K562 (cell line): ENCODE measurements at regions not wholly inside any gene's neighbourhood (a gene's known extent, or its start where the extent isn't known, plus 50 kb on each side); places are given as distances from the start of the nearest gene placed in this dataset.

Experiments used
- BRF1 ChIP-seq: IDR thresholded peaks from 3 replicates; pipeline ENCODE4 v1.6.1; 2011; ENCODE audit warnings: borderline replicate concordance, mild to moderate bottlenecking; ENCODE audit not compliant: insufficient read length; ENCODE audit errors: extremely low read depth
- CBX8 ChIP-seq: fragments of 200-600 bp; sonication (generic); IDR thresholded peaks from 2 replicates; pipeline ENCODE4 v1.6.1; 2012; ENCODE audit warnings: borderline replicate concordance, mixed run types, low read depth, mild to moderate bottlenecking, moderate library complexity, mixed read lengths, low read length, control low read depth, inconsistent platforms; ENCODE audit not compliant: poor library complexity, severe bottlenecking; ENCODE audit errors: extremely low read depth
- CXXC5 ChIP-seq: fragments of 250-450 bp; sonication (Bioruptor Pico); IDR thresholded peaks from 2 replicates; pipeline ENCODE4 v1.8.0; 2022; ENCODE audit warnings: inconsistent platforms, mild to moderate bottlenecking, moderate library complexity
- FOXM1 ChIP-seq, 2 experiments: fragments of 450-650 bp in 1 of 2; sonication (generic) in 1 of 2; formaldehyde crosslinking in 1 of 2; IDR thresholded peaks; 2 replicates each; pipeline versions ENCODE4 v1.6.1 to v1.9.0; 2017 to 2022; ENCODE audit warnings: low read depth in 2 of 2, mild to moderate bottlenecking in 2 of 2, missing genetic modification reagents in 1 of 2, moderate library complexity in 1 of 2
- HDAC1 ChIP-seq, 2 experiments: fragments of 450-650 bp; IDR thresholded peaks; 2 replicates each; pipeline ENCODE4 v1.6.1; 2016 to 2017; ENCODE audit warnings: inconsistent platforms in 1 of 2, mild to moderate bottlenecking in 1 of 2, moderate library complexity in 1 of 2
- JUNB ChIP-seq: fragments of 450-650 bp; formaldehyde crosslinking; conservative IDR thresholded peaks from 2 replicates; pipeline ENCODE4 v1.4.0; 2020; ENCODE audit warnings: mild to moderate bottlenecking
- MTA1 ChIP-seq: fragments of 450-650 bp; IDR thresholded peaks from 2 replicates; pipeline ENCODE4 v1.6.1; 2017; ENCODE audit warnings: borderline replicate concordance
- NFE2 ChIP-seq: IDR thresholded peaks from 2 replicates; pipeline ENCODE4 v1.6.1; 2014; ENCODE audit warnings: antibody characterized with exemption, low read depth
- NFE2L1 ChIP-seq: fragments of 450-650 bp; IDR thresholded peaks from 2 replicates; pipeline ENCODE4 v1.6.1; 2016; ENCODE audit warnings: missing genetic modification characterization, low read depth, mild to moderate bottlenecking, missing compliant biosample characterization, moderate library complexity, borderline replicate concordance
- PCBP1 ChIP-seq: fragments of 200-400 bp; formaldehyde crosslinking; IDR thresholded peaks from 2 replicates; pipeline ENCODE4 v1.6.1; 2018; ENCODE audit warnings: mild to moderate bottlenecking, low read depth, low read length; ENCODE audit not compliant: poor library complexity, severe bottlenecking
- PTTG1 ChIP-seq: fragments of 450-650 bp; IDR thresholded peaks from 2 replicates; pipeline ENCODE4 v1.6.1; 2016; ENCODE audit warnings: low read depth, mild to moderate bottlenecking, missing genetic modification characterization, missing compliant biosample characterization
- RB1 ChIP-seq: fragments of 450-650 bp; IDR thresholded peaks from 2 replicates; pipeline ENCODE4 v1.6.1; 2017; ENCODE audit warnings: low read depth, mild to moderate bottlenecking
- SMARCE1 ChIP-seq: fragments of 450-650 bp; IDR thresholded peaks from 2 replicates; pipeline ENCODE4 v1.7.1; 2016; ENCODE audit warnings: mild to moderate bottlenecking
- SREBF2 ChIP-seq: sonication (generic); formaldehyde crosslinking; IDR thresholded peaks from 2 replicates; pipeline ENCODE4 v1.4.0; 2020; ENCODE audit warnings: mild to moderate bottlenecking, missing genetic modification reagents
- STAT5A ChIP-seq: IDR thresholded peaks from 2 replicates; pipeline ENCODE4 v1.6.1; 2012; ENCODE audit warnings: low read length, inconsistent platforms, borderline replicate concordance
- TSC22D4 ChIP-seq: fragments of 450-650 bp; IDR thresholded peaks from 2 replicates; pipeline ENCODE4 v1.6.1; 2016; ENCODE audit warnings: missing genetic modification characterization, missing biosample characterization, control low read depth
- YY1 ChIP-seq, 3 experiments: IDR thresholded peaks; 2 replicates each; pipeline ENCODE4 v1.6.1; 2011; ENCODE audit warnings: low read length in 2 of 3, mild to moderate bottlenecking in 2 of 3, moderate library complexity in 2 of 3, borderline replicate concordance in 1 of 3, control low read depth in 1 of 3, low read depth in 1 of 3; ENCODE audit not compliant: insufficient read depth in 3 of 3, insufficient replicate concordance in 2 of 3, control insufficient read depth in 1 of 3, insufficient read length in 1 of 3; ENCODE audit errors: extremely low read depth in 1 of 3
- ZNF263 ChIP-seq: sonication (generic); formaldehyde crosslinking; IDR thresholded peaks from 2 replicates; pipeline ENCODE4 v1.8.0; 2022; ENCODE audit warnings: mild to moderate bottlenecking, missing genetic modification reagents, borderline replicate concordance
- ZNF274 ChIP-seq: IDR thresholded peaks from 2 replicates; pipeline ENCODE4 v1.6.1; 2011; ENCODE audit warnings: low read depth, mild to moderate bottlenecking, low read length, moderate library complexity, borderline replicate concordance
- ZNF311 ChIP-seq: fragments of 250-450 bp; sonication (Bioruptor Pico); IDR thresholded peaks from 2 replicates; pipeline ENCODE4 v1.4.0; 2020; ENCODE audit warnings: mild to moderate bottlenecking, moderate library complexity
- ZNF354B ChIP-seq: fragments of 250-450 bp; sonication (Bioruptor Pico); IDR thresholded peaks from 2 replicates; pipeline ENCODE4 v1.4.0; 2020
- ZNF436 ChIP-seq: fragments of 250-450, 450-650 bp; sonication (Bioruptor Pico); formaldehyde crosslinking; IDR thresholded peaks from 2 replicates; pipeline ENCODE4 v1.7.0; 2020; ENCODE audit warnings: mild to moderate bottlenecking
- TF ChIP-seq, protein P1 (sequence below): fragments of 450-650 bp; formaldehyde crosslinking; IDR thresholded peaks from 2 replicates; pipeline ENCODE4 v1.4.0; 2022; ENCODE audit warnings: missing genetic modification characterization
- TF ChIP-seq, protein P2 (sequence below), 2 experiments: fragments of 250-450 bp in 1 of 2; fragments of 450-650 bp in 1 of 2; sonication (Bioruptor Pico) in 1 of 2; IDR thresholded peaks; 2 replicates each; pipeline versions ENCODE4 v1.6.1 to v1.8.0; 2016 to 2021; ENCODE audit warnings: mild to moderate bottlenecking in 2 of 2, moderate library complexity in 2 of 2, missing compliant biosample characterization in 1 of 2, missing genetic modification characterization in 1 of 2
- TF ChIP-seq, protein P3 (sequence below): sonication (generic); IDR thresholded peaks from 2 replicates; pipeline ENCODE4 v1.6.1; 2016
- TF ChIP-seq, protein P4 (sequence below): sonication (generic); formaldehyde crosslinking; IDR thresholded peaks from 2 replicates; pipeline ENCODE4 v1.9.0; 2022; ENCODE audit warnings: mild to moderate bottlenecking, missing genetic modification reagents

DNA sequence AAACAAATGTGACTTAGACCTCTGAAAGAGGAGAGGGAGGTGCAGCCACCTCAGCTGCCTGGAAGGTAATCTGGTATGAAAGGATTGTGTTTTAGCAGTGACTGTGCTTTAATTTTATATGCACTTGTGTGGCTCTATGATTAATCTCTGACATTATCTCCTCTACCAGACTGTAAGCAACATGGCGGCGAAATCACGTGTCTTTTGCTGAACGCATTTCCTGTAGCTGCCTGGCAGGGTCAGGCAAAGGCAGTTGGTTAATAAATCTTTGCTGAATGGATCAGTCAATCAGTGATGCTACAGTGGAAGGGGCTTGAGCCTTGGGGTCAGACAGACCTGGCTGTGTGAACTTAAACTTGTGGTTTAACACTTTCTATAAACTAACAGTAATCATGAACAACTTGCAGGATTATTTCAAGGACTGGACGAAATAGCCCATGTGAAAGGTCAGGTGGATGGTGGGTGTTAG lies 96.9 kb downstream of the ADSS2 start (continued):
- TF ChIP-seq FOXM1 (IDR thresholded peaks at IDR 0.05; ENCODE audit: low read depth), result peak; percentile 46; the same call in 1 of the 2 replicates
- TF ChIP-seq FOXM1 (CRISPR knock-in tag; IDR thresholded peaks at IDR 0.05; ENCODE audit: low read depth), result no peak
- no peak for TF ChIP-seq ZNF354B (CRISPR knock-in tag)
- peak; percentile 63 to 94 (median 82) for TF ChIP-seq YY1 (IDR thresholded peaks at IDR 0.05; ENCODE audit: borderline replicate concordance in 1 of 3, control insufficient read depth in 1 of 3, extremely low read depth in 1 of 3, insufficient read depth in 3 of 3, insufficient read length in 1 of 3, insufficient replicate concordance in 2 of 3, low read depth in 1 of 3, low read length in 2 of 3)
- TF ChIP-seq ZNF274, result 0 out of 2 replicates have a peak, but pooled peaks have one; percentile 36
- no peak for TF ChIP-seq BRF1
- TF ChIP-seq NFE2, result peak; percentile 93
- peak; percentile 49; the same call in 1 of the 2 replicates for TF ChIP-seq NFE2L1 (tag)
- TF ChIP-seq PCBP1, result no peak
- no peak for TF ChIP-seq JUNB (CRISPR knock-in tag)
- TF ChIP-seq, protein P1, sequence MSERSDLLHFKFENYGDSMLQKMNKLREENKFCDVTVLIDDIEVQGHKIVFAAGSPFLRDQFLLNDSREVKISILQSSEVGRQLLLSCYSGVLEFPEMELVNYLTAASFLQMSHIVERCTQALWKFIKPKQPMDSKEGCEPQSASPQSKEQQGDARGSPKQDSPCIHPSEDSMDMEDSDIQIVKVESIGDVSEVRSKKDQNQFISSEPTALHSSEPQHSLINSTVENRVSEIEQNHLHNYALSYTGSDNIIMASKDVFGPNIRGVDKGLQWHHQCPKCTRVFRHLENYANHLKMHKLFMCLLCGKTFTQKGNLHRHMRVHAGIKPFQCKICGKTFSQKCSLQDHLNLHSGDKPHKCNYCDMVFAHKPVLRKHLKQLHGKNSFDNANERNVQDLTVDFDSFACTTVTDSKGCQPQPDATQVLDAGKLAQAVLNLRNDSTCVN (CRISPR knock-in tag), result no peak
- peak; percentile 65; the same call in 1 of the 2 replicates for TF ChIP-seq PTTG1 (tag)
- no peak for TF ChIP-seq ZNF263 (CRISPR knock-in tag)
- TF ChIP-seq, protein P2, sequence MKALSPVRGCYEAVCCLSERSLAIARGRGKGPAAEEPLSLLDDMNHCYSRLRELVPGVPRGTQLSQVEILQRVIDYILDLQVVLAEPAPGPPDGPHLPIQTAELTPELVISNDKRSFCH (CRISPR knock-in tag; IDR thresholded peaks at IDR 0.05), result no peak
- TF ChIP-seq, protein P2 (tag; IDR thresholded peaks at IDR 0.05), result peak; percentile 52; the same call in 1 of the 2 replicates
- no peak for TF ChIP-seq TSC22D4 (tag)
- TF ChIP-seq, protein P3, sequence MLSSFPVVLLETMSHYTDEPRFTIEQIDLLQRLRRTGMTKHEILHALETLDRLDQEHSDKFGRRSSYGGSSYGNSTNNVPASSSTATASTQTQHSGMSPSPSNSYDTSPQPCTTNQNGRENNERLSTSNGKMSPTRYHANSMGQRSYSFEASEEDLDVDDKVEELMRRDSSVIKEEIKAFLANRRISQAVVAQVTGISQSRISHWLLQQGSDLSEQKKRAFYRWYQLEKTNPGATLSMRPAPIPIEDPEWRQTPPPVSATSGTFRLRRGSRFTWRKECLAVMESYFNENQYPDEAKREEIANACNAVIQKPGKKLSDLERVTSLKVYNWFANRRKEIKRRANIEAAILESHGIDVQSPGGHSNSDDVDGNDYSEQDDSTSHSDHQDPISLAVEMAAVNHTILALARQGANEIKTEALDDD, result peak; percentile 61; the same call in 1 of the 2 replicates
- no peak for TF ChIP-seq ZNF311 (CRISPR knock-in tag)
- TF ChIP-seq SREBF2 (CRISPR knock-in tag), result no peak
- TF ChIP-seq RB1, result no peak
- TF ChIP-seq CXXC5 (CRISPR knock-in tag), result peak; percentile 93
- no peak for TF ChIP-seq CBX8
- no peak for TF ChIP-seq ZNF436 (CRISPR knock-in tag)
- TF ChIP-seq, protein P4, sequence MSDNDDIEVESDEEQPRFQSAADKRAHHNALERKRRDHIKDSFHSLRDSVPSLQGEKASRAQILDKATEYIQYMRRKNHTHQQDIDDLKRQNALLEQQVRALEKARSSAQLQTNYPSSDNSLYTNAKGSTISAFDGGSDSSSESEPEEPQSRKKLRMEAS (CRISPR knock-in tag), result peak; percentile 37; the same call in 1 of the 2 replicates
- TF ChIP-seq STAT5A, result peak; percentile 92
- no peak for TF ChIP-seq MTA1
- TF ChIP-seq SMARCE1, result peak; percentile 64
- peak in 1 of 2 experiments; percentile 87; a peak in 3 of 4 replicates for TF ChIP-seq HDAC1 (IDR thresholded peaks at IDR 0.05)
